ENCODE measurements at regions not wholly inside any gene's neighbourhood (a gene's known extent, or its start where the extent isn't known, plus 50 kb on each side); places are given as distances from the start of the nearest gene placed in this dataset.

DNA sequence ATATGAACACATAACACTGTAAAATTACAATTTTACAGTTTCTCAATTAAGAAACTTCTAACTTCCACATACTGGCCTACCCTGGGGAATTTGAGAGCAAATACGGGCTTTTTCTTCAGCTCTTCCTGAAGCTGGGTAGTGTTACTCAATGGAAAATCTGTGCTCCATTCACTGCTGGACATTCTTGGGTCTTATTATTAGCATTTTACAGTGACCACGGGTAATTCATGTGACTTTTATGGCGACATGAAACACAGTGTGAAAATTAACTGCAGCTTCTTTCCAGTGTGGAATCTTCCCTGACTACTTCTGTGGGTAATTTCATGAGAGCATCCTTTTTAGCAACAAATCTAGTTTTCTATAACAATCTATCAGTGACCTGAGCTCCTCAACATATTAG is 423.7 kb upstream of the ANO5 start:
- TF ChIP-seq POLR2A (IDR thresholded peaks at IDR 0.05; ENCODE audit: low read length): no peak
- TF ChIP-seq EP300 (IDR thresholded peaks at IDR 0.05): no peak
- TF ChIP-seq, protein P1, sequence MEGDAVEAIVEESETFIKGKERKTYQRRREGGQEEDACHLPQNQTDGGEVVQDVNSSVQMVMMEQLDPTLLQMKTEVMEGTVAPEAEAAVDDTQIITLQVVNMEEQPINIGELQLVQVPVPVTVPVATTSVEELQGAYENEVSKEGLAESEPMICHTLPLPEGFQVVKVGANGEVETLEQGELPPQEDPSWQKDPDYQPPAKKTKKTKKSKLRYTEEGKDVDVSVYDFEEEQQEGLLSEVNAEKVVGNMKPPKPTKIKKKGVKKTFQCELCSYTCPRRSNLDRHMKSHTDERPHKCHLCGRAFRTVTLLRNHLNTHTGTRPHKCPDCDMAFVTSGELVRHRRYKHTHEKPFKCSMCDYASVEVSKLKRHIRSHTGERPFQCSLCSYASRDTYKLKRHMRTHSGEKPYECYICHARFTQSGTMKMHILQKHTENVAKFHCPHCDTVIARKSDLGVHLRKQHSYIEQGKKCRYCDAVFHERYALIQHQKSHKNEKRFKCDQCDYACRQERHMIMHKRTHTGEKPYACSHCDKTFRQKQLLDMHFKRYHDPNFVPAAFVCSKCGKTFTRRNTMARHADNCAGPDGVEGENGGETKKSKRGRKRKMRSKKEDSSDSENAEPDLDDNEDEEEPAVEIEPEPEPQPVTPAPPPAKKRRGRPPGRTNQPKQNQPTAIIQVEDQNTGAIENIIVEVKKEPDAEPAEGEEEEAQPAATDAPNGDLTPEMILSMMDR (IDR thresholded peaks at IDR 0.05): no peak
- TF ChIP-seq, protein P2, sequence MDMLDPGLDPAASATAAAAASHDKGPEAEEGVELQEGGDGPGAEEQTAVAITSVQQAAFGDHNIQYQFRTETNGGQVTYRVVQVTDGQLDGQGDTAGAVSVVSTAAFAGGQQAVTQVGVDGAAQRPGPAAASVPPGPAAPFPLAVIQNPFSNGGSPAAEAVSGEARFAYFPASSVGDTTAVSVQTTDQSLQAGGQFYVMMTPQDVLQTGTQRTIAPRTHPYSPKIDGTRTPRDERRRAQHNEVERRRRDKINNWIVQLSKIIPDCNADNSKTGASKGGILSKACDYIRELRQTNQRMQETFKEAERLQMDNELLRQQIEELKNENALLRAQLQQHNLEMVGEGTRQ (IDR thresholded peaks at IDR 0.05): no peak
- no peak for TF ChIP-seq MYC (IDR thresholded peaks at IDR 0.05; ENCODE audit: borderline replicate concordance, low read length)
- no peak for TF ChIP-seq SMC3 (IDR thresholded peaks at IDR 0.05)
- TF ChIP-seq, protein P3, sequence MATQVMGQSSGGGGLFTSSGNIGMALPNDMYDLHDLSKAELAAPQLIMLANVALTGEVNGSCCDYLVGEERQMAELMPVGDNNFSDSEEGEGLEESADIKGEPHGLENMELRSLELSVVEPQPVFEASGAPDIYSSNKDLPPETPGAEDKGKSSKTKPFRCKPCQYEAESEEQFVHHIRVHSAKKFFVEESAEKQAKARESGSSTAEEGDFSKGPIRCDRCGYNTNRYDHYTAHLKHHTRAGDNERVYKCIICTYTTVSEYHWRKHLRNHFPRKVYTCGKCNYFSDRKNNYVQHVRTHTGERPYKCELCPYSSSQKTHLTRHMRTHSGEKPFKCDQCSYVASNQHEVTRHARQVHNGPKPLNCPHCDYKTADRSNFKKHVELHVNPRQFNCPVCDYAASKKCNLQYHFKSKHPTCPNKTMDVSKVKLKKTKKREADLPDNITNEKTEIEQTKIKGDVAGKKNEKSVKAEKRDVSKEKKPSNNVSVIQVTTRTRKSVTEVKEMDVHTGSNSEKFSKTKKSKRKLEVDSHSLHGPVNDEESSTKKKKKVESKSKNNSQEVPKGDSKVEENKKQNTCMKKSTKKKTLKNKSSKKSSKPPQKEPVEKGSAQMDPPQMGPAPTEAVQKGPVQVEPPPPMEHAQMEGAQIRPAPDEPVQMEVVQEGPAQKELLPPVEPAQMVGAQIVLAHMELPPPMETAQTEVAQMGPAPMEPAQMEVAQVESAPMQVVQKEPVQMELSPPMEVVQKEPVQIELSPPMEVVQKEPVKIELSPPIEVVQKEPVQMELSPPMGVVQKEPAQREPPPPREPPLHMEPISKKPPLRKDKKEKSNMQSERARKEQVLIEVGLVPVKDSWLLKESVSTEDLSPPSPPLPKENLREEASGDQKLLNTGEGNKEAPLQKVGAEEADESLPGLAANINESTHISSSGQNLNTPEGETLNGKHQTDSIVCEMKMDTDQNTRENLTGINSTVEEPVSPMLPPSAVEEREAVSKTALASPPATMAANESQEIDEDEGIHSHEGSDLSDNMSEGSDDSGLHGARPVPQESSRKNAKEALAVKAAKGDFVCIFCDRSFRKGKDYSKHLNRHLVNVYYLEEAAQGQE (IDR thresholded peaks at IDR 0.05): no peak
- TF ChIP-seq CHD2 (IDR thresholded peaks at IDR 0.05; ENCODE audit: low read length, partially characterized antibody): no peak
- no peak for TF ChIP-seq KDM1A (IDR thresholded peaks at IDR 0.05; ENCODE audit: low read depth)
- no peak for TF ChIP-seq FOSL2 (IDR thresholded peaks at IDR 0.05)
- TF ChIP-seq FOSL2 (CRISPR knock-in tag; IDR thresholded peaks at IDR 0.05): no peak
- TF ChIP-seq HOXA7 (CRISPR knock-in tag; IDR thresholded peaks at IDR 0.05): no peak

Measured in A549 (cell line).